Sigmoid colon (tissue), 4 donors: ENCODE measurements at regions not wholly inside any gene's neighbourhood (a gene's known extent, or its start where the extent isn't known, plus 50 kb on each side); places are given as distances from the start of the nearest gene placed in this dataset.

Experiments used
- EP300 ChIP-seq, 4 donors: sonication (generic); formaldehyde crosslinking; IDR thresholded peaks; one replicate each; pipeline ENCODE4 v1.6.1; 2017; ENCODE audit warnings: antibody characterized with exemption in 4 of 4
- POLR2A ChIP-seq, 2 donors: fragments of 450-650 bp; IDR thresholded peaks; one replicate each; pipeline ENCODE4 v1.6.1; 2016; ENCODE audit warnings: antibody characterized with exemption in 2 of 2, mild to moderate bottlenecking in 2 of 2, moderate library complexity in 2 of 2
- POLR2AphosphoS5 ChIP-seq, 4 donors: sonication (generic); formaldehyde crosslinking; IDR thresholded peaks; one replicate each; pipeline ENCODE4 v1.6.1; 2017; ENCODE audit warnings: antibody characterized with exemption in 4 of 4
- TF ChIP-seq, protein P1 (sequence below), 4 experiments: fragments of 450-650 bp in 3 of 4; fragments of 200-600 bp in 1 of 4; IDR thresholded peaks; one replicate each; pipeline ENCODE4 v1.5.1; 2016 to 2019; ENCODE audit warnings: antibody characterized with exemption in 4 of 4, mild to moderate bottlenecking in 3 of 4, moderate library complexity in 2 of 4

- no peak for TF ChIP-seq EP300 (IDR thresholded peaks at IDR 0.05)
- TF ChIP-seq POLR2A (IDR thresholded peaks at IDR 0.05): no peak
- TF ChIP-seq, protein P1, sequence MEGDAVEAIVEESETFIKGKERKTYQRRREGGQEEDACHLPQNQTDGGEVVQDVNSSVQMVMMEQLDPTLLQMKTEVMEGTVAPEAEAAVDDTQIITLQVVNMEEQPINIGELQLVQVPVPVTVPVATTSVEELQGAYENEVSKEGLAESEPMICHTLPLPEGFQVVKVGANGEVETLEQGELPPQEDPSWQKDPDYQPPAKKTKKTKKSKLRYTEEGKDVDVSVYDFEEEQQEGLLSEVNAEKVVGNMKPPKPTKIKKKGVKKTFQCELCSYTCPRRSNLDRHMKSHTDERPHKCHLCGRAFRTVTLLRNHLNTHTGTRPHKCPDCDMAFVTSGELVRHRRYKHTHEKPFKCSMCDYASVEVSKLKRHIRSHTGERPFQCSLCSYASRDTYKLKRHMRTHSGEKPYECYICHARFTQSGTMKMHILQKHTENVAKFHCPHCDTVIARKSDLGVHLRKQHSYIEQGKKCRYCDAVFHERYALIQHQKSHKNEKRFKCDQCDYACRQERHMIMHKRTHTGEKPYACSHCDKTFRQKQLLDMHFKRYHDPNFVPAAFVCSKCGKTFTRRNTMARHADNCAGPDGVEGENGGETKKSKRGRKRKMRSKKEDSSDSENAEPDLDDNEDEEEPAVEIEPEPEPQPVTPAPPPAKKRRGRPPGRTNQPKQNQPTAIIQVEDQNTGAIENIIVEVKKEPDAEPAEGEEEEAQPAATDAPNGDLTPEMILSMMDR (IDR thresholded peaks at IDR 0.05): no peak
- no peak for TF ChIP-seq POLR2AphosphoS5 (IDR thresholded peaks at IDR 0.05)
Observed at GRCh38 chr4:11264841-11265240, 163.9 kb downstream of the HS3ST1 start.
